ENCODE measurements at regions not wholly inside any gene's neighbourhood (a gene's known extent, or its start where the extent isn't known, plus 50 kb on each side); places are given as distances from the start of the nearest gene placed in this dataset.

GRCh38 chr2:190786404-190787166, 94.0 kb upstream of the GLS start:
- H3K9me3 ChIP-seq (ENCODE audit: control insufficient read depth, low read length), result peaks cover 11% of the 10 kb centered on the region
- no peaks in the 10 kb centered on the region for H3K27me3 ChIP-seq (replicated peaks; ENCODE audit: control insufficient read depth, insufficient read depth, low read length)
- peaks cover 14% of the 10 kb centered on the region for H3K4me1 ChIP-seq (ENCODE audit: control insufficient read depth, insufficient read depth, low read length)
- no peaks in the 10 kb centered on the region for H3K36me3 ChIP-seq (ENCODE audit: control insufficient read depth, insufficient read depth, low read length, severe bottlenecking)
- no peak overlapping the region for H3K9ac ChIP-seq (ENCODE audit: low read length)
- H3K4me3 ChIP-seq (ENCODE audit: low read length), result no peak overlapping the region
- peak; percentile 44 for DNase-seq (ENCODE audit: low read depth)

- no peak overlapping the region for H3K4me3 ChIP-seq (ENCODE audit: low read length)
- H3K27me3 ChIP-seq (replicated peaks; ENCODE audit: control insufficient read depth, insufficient read depth, low read length), result no peaks in the 10 kb centered on the region
- peaks cover 20% of the 10 kb centered on the region for H3K4me1 ChIP-seq (ENCODE audit: control insufficient read depth, insufficient read depth, low read length)
- no peak overlapping the region for H3K9ac ChIP-seq (ENCODE audit: low read length)
- peaks cover 11% of the 10 kb centered on the region for H3K9me3 ChIP-seq (ENCODE audit: control insufficient read depth, low read length)
- H3K36me3 ChIP-seq (ENCODE audit: control insufficient read depth, insufficient read depth, low read length, severe bottlenecking), result no peaks in the 10 kb centered on the region
- no peak for DNase-seq (ENCODE audit: low read depth)
Observed at GRCh38 chr2:190787743-190788235, 92.8 kb upstream of the GLS start.

GRCh38 chr2:190789074-190790004, 91.3 kb upstream of the GLS start:
- H3K27me3 ChIP-seq (replicated peaks; ENCODE audit: control insufficient read depth, insufficient read depth, low read length), result no peaks in the 10 kb centered on the region
- H3K4me3 ChIP-seq (ENCODE audit: low read length), result no peak overlapping the region
- DNase-seq (ENCODE audit: low read depth), result no peak
- peaks cover 20% of the 10 kb centered on the region for H3K4me1 ChIP-seq (ENCODE audit: control insufficient read depth, insufficient read depth, low read length)
- no peaks in the 10 kb centered on the region for H3K9me3 ChIP-seq (ENCODE audit: control insufficient read depth, low read length)
- H3K9ac ChIP-seq (ENCODE audit: low read length), result no peak overlapping the region
- no peaks in the 10 kb centered on the region for H3K36me3 ChIP-seq (ENCODE audit: control insufficient read depth, insufficient read depth, low read length, severe bottlenecking)

GRCh38 chr2:190791347-190791975, 89.2 kb upstream of the GLS start:
- Histone ChIP-seq H3K9ac (ENCODE audit: low read length) (no peak overlapping the region), H3K4me3 (ENCODE audit: low read length) (peak overlapping the region; percentile 42), H3K9me3 (ENCODE audit: control insufficient read depth, low read length) (no peaks in the 10 kb centered on the region), H3K4me1 (ENCODE audit: control insufficient read depth, insufficient read depth, low read length) (peaks cover 22% of the 10 kb centered on the region), H3K27me3 (replicated peaks; ENCODE audit: control insufficient read depth, insufficient read depth, low read length) (no peaks in the 10 kb centered on the region), H3K36me3 (ENCODE audit: control insufficient read depth, insufficient read depth, low read length, severe bottlenecking) (no peaks in the 10 kb centered on the region)
- peak; percentile 62 for DNase-seq (ENCODE audit: low read depth)

- Histone ChIP-seq H3K36me3 (ENCODE audit: control insufficient read depth, insufficient read depth, low read length, severe bottlenecking) (no peaks in the 10 kb centered on the region), H3K4me3 (ENCODE audit: low read length) (peak overlapping the region; percentile 42), H3K4me1 (ENCODE audit: control insufficient read depth, insufficient read depth, low read length) (peaks cover 17% of the 10 kb centered on the region), H3K27me3 (replicated peaks; ENCODE audit: control insufficient read depth, insufficient read depth, low read length) (no peaks in the 10 kb centered on the region), H3K9me3 (ENCODE audit: control insufficient read depth, low read length) (no peaks in the 10 kb centered on the region), H3K9ac (ENCODE audit: low read length) (no peak overlapping the region)
- peak; percentile 42 for DNase-seq (ENCODE audit: low read depth)
Observed at GRCh38 chr2:190791976-190792575, 88.5 kb upstream of the GLS start.

GRCh38 chr2:190792956-190793888, 87.4 kb upstream of the GLS start:
- Histone ChIP-seq H3K9ac (ENCODE audit: low read length) (no peak overlapping the region), H3K36me3 (ENCODE audit: control insufficient read depth, insufficient read depth, low read length, severe bottlenecking) (no peaks in the 10 kb centered on the region), H3K27me3 (replicated peaks; ENCODE audit: control insufficient read depth, insufficient read depth, low read length) (no peaks in the 10 kb centered on the region), H3K4me3 (ENCODE audit: low read length) (no peak overlapping the region), H3K9me3 (ENCODE audit: control insufficient read depth, low read length) (no peaks in the 10 kb centered on the region), H3K4me1 (ENCODE audit: control insufficient read depth, insufficient read depth, low read length) (peaks cover 17% of the 10 kb centered on the region)
- DNase-seq (ENCODE audit: low read depth), result no peak

- no peaks in the 10 kb centered on the region for H3K36me3 ChIP-seq (ENCODE audit: control insufficient read depth, insufficient read depth, low read length, severe bottlenecking)
- H3K9ac ChIP-seq (ENCODE audit: low read length), result no peak overlapping the region
- H3K27me3 ChIP-seq (replicated peaks; ENCODE audit: control insufficient read depth, insufficient read depth, low read length), result no peaks in the 10 kb centered on the region
- DNase-seq (ENCODE audit: low read depth), result no peak
- no peak overlapping the region for H3K4me3 ChIP-seq (ENCODE audit: low read length)
- peaks cover 17% of the 10 kb centered on the region for H3K4me1 ChIP-seq (ENCODE audit: control insufficient read depth, insufficient read depth, low read length)
- H3K9me3 ChIP-seq (ENCODE audit: control insufficient read depth, low read length), result no peaks in the 10 kb centered on the region
Observed at GRCh38 chr2:190794377-190794776, 86.2 kb upstream of the GLS start.

- Histone ChIP-seq H3K4me1 (ENCODE audit: control insufficient read depth, insufficient read depth, low read length) (peaks cover 17% of the 10 kb centered on the region), H3K27me3 (replicated peaks; ENCODE audit: control insufficient read depth, insufficient read depth, low read length) (no peaks in the 10 kb centered on the region), H3K9ac (ENCODE audit: low read length) (no peak overlapping the region), H3K36me3 (ENCODE audit: control insufficient read depth, insufficient read depth, low read length, severe bottlenecking) (no peaks in the 10 kb centered on the region), H3K4me3 (ENCODE audit: low read length) (no peak overlapping the region), H3K9me3 (ENCODE audit: control insufficient read depth, low read length) (no peaks in the 10 kb centered on the region)
- peak; percentile 30 for DNase-seq (ENCODE audit: low read depth)
Observed at GRCh38 chr2:190794790-190795189, 85.8 kb upstream of the GLS start.

GRCh38 chr2:190795686-190796085, 84.9 kb upstream of the GLS start:
- no peaks in the 10 kb centered on the region for H3K27me3 ChIP-seq (replicated peaks; ENCODE audit: control insufficient read depth, insufficient read depth, low read length)
- no peak overlapping the region for H3K9ac ChIP-seq (ENCODE audit: low read length)
- no peak for DNase-seq (ENCODE audit: low read depth)
- peaks cover 17% of the 10 kb centered on the region for H3K4me1 ChIP-seq (ENCODE audit: control insufficient read depth, insufficient read depth, low read length)
- H3K9me3 ChIP-seq (ENCODE audit: control insufficient read depth, low read length), result no peaks in the 10 kb centered on the region
- no peak overlapping the region for H3K4me3 ChIP-seq (ENCODE audit: low read length)
- H3K36me3 ChIP-seq (ENCODE audit: control insufficient read depth, insufficient read depth, low read length, severe bottlenecking), result no peaks in the 10 kb centered on the region

GRCh38 chr2:190799999-190800398, 80.6 kb upstream of the GLS start:
- H3K9me3 ChIP-seq (ENCODE audit: control insufficient read depth, low read length), result no peaks in the 10 kb centered on the region
- no peaks in the 10 kb centered on the region for H3K36me3 ChIP-seq (ENCODE audit: control insufficient read depth, insufficient read depth, low read length, severe bottlenecking)
- H3K27me3 ChIP-seq (replicated peaks; ENCODE audit: control insufficient read depth, insufficient read depth, low read length), result no peaks in the 10 kb centered on the region

More at GRCh38 chr2:190799999-190800398, 80.6 kb upstream of the GLS start:
- no peak overlapping the region for H3K9ac ChIP-seq (ENCODE audit: low read length)
- no peak for DNase-seq (ENCODE audit: low read depth)
- H3K4me1 ChIP-seq (ENCODE audit: control insufficient read depth, insufficient read depth, low read length), result peaks cover 4% of the 10 kb centered on the region
- H3K4me3 ChIP-seq (ENCODE audit: low read length), result no peak overlapping the region

Data from adipocyte (in vitro differentiated cells).